ENCODE measurements at regions not wholly inside any gene's neighbourhood (a gene's known extent, or its start where the extent isn't known, plus 50 kb on each side); places are given as distances from the start of the nearest gene placed in this dataset.

DNA sequence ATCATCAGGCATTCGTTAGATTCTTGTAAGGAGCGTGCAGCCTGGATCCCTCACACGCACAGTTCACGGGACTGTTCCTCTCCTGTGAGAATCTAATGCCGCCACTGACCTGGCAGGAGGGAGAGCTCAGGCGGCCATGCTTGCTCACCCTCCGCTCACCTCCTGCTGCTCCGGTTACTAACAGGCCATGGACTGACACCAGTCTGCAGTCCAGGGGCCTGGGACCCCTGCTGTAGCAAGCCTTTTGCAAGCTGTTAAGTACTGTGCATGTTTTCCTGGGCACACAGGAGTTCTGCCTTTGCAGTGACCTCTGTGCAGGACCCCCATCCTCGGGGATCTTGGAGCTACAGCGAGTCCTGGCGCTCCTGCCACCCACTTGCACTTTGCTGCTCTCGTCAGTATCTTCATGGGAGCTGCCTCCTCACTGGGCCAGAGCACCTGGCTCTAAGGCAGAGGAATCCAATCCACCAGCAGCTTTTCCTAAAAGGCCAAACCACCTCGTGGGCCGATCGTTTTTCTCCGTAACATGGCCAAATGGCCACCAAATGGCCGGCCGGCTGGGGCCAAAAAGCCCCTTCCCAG lies 230.6 kb downstream of the FOXL1 start:
- 35% methylated on average over 15 of the region's 18 CpGs for WGBS (ENCODE audit: insufficient coverage, insufficient replicate concordance, low lambda C conversion rate, missing lambda C conversion rate)
- Histone ChIP-seq H3K79me2 (ENCODE audit: control insufficient read depth, insufficient read depth, low read length) (no peaks in the 10 kb centered on the region), H3K27me3 (replicated peaks in 1 of 2; ENCODE audit: control insufficient read depth in 2 of 2, insufficient read depth in 2 of 2, low read length in 1 of 2) (no peaks in the 10 kb centered on the region; a peak in 1 of 4 replicates), H3K9me3 (replicated peaks; ENCODE audit: control insufficient read depth, insufficient read depth, low read length) (no peaks in the 10 kb centered on the region), H3K27ac (ENCODE audit: control insufficient read depth, insufficient read depth) (no peak overlapping the region), H3K4me2 (ENCODE audit: control insufficient read depth, insufficient read depth) (no peak overlapping the region), H3K9ac (ENCODE audit: control insufficient read depth, insufficient read depth, low read length) (no peak overlapping the region), H3K36me3 (ENCODE audit: control insufficient read depth in 2 of 2, insufficient read depth in 2 of 2, low read length in 1 of 2) (no peaks in the 10 kb centered on the region), H4K20me1 (ENCODE audit: control insufficient read depth, insufficient read depth) (no peaks in the 10 kb centered on the region), H3K4me3 (no peak overlapping the region), H3K4me1 (ENCODE audit: control insufficient read depth, insufficient read depth, low read length) (no peaks in the 10 kb centered on the region), H2AFZ (ENCODE audit: control insufficient read depth, low read depth, low read length) (no peak overlapping the region)
- no TSS peak for BruUV-seq (replicated peaks)
- DNase-seq (ENCODE audit: low read depth, low spot score) (no peak), FAIRE-seq (no peak), ATAC-seq (no peak)
- ChIA-PET CTCF (no interaction called here), SMC1A (ENCODE audit: uncharacterized antibody, unreplicated experiment) (interaction anchor here (0.6 kb wide), 1 partner anchor 67 kb away, joined by 3 read pairs; no protein-coding TSS in a partner anchor), RAD21 (ENCODE audit: unreplicated experiment) (no interaction called here), POLR2A (no interaction called here)
- in situ Hi-C loops (cut with MboI) (no loop called here), intact Hi-C loops (cut with micrococcal nuclease; ENCODE audit: unreplicated experiment) (no loop called here)
- TF ChIP-seq STAT3 (IDR thresholded peaks at IDR 0.05; ENCODE audit: low read depth, low read length), result no peak
- TF ChIP-seq LARP7 (IDR thresholded peaks at IDR 0.05), result no peak
- no peak for TF ChIP-seq RUNX3 (IDR thresholded peaks at IDR 0.05; ENCODE audit: low read length)
- TF ChIP-seq ZNF687 (IDR thresholded peaks at IDR 0.05), result no peak
- TF ChIP-seq TCF7 (IDR thresholded peaks at IDR 0.05; ENCODE audit: borderline replicate concordance), result no peak
- no peak for TF ChIP-seq MAX (IDR thresholded peaks at IDR 0.05; ENCODE audit: low read depth, low read length)
- TF ChIP-seq SKIL (IDR thresholded peaks at IDR 0.05; ENCODE audit: low read depth, poor library complexity, severe bottlenecking), result no peak
- TF ChIP-seq FOXM1 (IDR thresholded peaks at IDR 0.05; ENCODE audit: low read depth, low read length), result no peak
- TF ChIP-seq SREBF2 (IDR thresholded peaks at IDR 0.05; ENCODE audit: low read length), result no peak
- TF ChIP-seq HDAC6 (IDR thresholded peaks at IDR 0.05; ENCODE audit: unreplicated experiment), result no peak
- no peak for TF ChIP-seq CHD2 (IDR thresholded peaks at IDR 0.05; ENCODE audit: borderline replicate concordance, low read depth, low read length)
- TF ChIP-seq POLR2A (IDR thresholded peaks at IDR 0.05; ENCODE audit: low read depth, low read length), result no peak
- TF ChIP-seq ZNF592 (IDR thresholded peaks at IDR 0.05), result no peak
- TF ChIP-seq RFX5 (IDR thresholded peaks at IDR 0.05; ENCODE audit: low read depth, low read length), result no peak
- TF ChIP-seq TBL1XR1 (IDR thresholded peaks at IDR 0.05; ENCODE audit: low read depth, low read length), result no peak
